GM10248 (cell line): ENCODE measurements at regions not wholly inside any gene's neighbourhood (a gene's known extent, or its start where the extent isn't known, plus 50 kb on each side); places are given as distances from the start of the nearest gene placed in this dataset.
"Not testable (repeated sequence)": the region's sequence is repeated elsewhere in the genome, so short reads cannot be mapped to it uniquely, and the experiment has no call there.

Experiments used
- CTCF ChIA-PET: fragments of 300-600 bp; sonication (Branson Sonifier 250); formaldehyde crosslinking; extraction: SDS; loops from one replicate; lab custom pipeline; 2021; ENCODE audit warnings: antibody characterized with exemption; lab: Yijun Ruan, JAX
- POLR2A ChIA-PET: fragments of 350-650 bp; sonication (Branson Sonifier 250); formaldehyde crosslinking; extraction: SDS; loops from one replicate; lab custom pipeline; 2020; ENCODE audit warnings: antibody characterized with exemption; lab: Yijun Ruan, JAX
- DNase-seq: peaks from one replicate; pipeline ENCODE4 v3.0.0; 2012; ENCODE audit errors: extremely low spot score
- TF ChIP-seq, protein P1 (sequence below): IDR thresholded peaks from 2 replicates; pipeline ENCODE4 v1.5.1; 2012; ENCODE audit warnings: mild to moderate bottlenecking, low read depth; ENCODE audit errors: extremely low read depth, missing control alignments, control extremely low read depth

DNA sequence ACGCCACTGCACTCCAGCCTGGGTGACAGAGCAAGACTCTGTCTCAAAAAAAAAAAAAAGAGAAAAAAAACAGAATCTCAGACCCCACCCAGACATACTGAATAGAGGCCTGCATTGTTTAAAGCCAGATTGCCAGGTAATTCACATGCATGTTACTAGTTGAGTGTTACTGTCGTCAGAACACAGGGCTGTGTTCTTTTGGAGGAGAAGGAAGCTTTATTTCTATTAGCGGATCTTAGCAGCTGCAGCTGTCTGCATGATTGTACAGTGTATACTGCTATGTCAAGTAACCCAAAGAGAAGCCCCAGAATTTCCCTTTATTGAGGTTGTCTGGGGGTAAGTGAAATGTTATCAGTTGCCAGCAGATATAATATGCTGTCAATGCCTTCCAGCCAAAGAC, 496.6 kb upstream of the NAALADL2 start:
- no peak for DNase-seq
- TF ChIP-seq, protein P1, sequence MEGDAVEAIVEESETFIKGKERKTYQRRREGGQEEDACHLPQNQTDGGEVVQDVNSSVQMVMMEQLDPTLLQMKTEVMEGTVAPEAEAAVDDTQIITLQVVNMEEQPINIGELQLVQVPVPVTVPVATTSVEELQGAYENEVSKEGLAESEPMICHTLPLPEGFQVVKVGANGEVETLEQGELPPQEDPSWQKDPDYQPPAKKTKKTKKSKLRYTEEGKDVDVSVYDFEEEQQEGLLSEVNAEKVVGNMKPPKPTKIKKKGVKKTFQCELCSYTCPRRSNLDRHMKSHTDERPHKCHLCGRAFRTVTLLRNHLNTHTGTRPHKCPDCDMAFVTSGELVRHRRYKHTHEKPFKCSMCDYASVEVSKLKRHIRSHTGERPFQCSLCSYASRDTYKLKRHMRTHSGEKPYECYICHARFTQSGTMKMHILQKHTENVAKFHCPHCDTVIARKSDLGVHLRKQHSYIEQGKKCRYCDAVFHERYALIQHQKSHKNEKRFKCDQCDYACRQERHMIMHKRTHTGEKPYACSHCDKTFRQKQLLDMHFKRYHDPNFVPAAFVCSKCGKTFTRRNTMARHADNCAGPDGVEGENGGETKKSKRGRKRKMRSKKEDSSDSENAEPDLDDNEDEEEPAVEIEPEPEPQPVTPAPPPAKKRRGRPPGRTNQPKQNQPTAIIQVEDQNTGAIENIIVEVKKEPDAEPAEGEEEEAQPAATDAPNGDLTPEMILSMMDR: no peak
- POLR2A ChIA-PET: no interaction called here
- CTCF ChIA-PET: interaction anchor here (1.1 to 1.4 kb wide), 2 partner anchors 18 to 31 kb away, joined by 3 to 4 read pairs; no protein-coding TSS in a partner anchor

DNA sequence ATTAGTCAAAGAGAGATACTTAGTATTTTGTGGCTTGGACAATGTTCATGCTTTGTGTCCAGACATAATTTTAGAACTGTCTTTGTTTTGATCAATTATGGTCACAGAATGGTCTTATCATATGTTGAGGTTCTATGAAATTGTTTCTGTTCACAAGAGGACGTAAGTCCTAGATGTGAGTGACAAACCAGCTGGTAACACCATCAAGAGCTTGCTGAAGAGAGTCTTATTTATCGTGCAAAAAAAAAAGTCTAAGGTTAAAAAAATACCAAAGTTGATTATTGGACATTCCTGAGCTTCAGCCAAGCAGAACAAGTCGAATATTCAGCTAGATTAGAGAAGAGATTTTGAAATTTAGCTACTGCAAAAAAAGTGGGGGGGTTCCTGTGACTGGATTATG, 495.9 kb upstream of the NAALADL2 start:
- ChIA-PET CTCF (interaction anchor here (0.9 kb wide), 2 partner anchors 14 to 17 kb away, joined by 3 read pairs; no protein-coding TSS in a partner anchor), POLR2A (no interaction called here)
- TF ChIP-seq, protein P1: no peak
- no peak for DNase-seq

DNA sequence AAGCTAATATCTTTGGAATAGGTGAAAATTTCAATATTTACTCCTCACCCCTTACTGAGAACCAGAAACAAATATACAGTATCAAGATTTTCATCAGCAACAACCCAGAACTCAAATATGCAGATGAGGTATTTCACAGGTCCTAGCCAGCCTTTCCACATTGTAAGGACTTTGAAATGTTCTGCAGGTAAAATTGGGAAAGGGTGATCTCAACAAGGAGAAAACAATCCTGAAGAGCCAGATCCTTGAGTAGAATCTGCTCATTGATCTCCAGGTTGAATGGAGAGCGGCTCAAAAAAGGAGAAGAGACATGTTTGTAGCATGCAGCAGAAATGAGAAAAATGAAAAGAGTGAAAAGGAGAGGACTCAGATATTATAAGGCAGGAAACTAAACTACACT, 493.3 kb upstream of the NAALADL2 start:
- TF ChIP-seq, protein P1: no peak
- POLR2A ChIA-PET: no interaction called here
- no peak for DNase-seq
- CTCF ChIA-PET: interaction anchor here (1.2 kb wide), 1 partner anchor 13 kb away, joined by 4 read pairs; no protein-coding TSS in a partner anchor

DNA sequence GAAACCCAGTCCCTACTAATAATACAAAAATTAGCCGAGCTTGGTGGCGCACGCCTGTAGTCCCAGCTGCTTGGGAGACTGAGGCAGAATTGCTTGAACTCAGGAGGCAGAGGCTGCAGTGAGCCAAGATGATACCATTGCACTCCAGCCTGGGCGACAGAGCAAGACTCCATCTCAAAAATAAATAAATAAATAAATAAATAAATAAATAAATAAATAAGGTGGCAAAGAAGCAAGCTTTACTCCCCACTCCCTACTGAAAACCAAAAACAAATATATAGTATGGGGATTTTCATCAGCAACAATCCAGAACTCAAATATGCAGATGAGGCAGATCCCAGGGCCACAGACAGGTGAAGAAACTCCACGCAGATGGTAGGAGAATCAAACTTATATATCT, 492.2 kb upstream of the NAALADL2 start:
- POLR2A ChIA-PET, DNase-seq, CTCF ChIA-PET: not testable (repeated sequence)

GRCh38 chr3:174376346-174376745, 482.8 kb upstream of the NAALADL2 start:
- TF ChIP-seq, protein P1: no peak
- ChIA-PET POLR2A (no interaction called here), CTCF (no interaction called here)
- DNase-seq: no peak

GRCh38 chr3:174377096-174377495, 482.0 kb upstream of the NAALADL2 start:
- ChIA-PET CTCF (no interaction called here), POLR2A (no interaction called here)
- no peak for DNase-seq
- TF ChIP-seq, protein P1: no peak

GRCh38 chr3:174377684-174378083, 481.4 kb upstream of the NAALADL2 start:
- CTCF ChIA-PET: no interaction called here
- TF ChIP-seq, protein P1: no peak
- no peak for DNase-seq
- POLR2A ChIA-PET: no interaction called here
